ENCODE measurements at regions not wholly inside any gene's neighbourhood (a gene's known extent, or its start where the extent isn't known, plus 50 kb on each side); places are given as distances from the start of the nearest gene placed in this dataset.

GRCh38 chr6:4698901-4699659, 77.1 kb upstream of the CDYL start:
- TF ChIP-seq EZH2 (IDR thresholded peaks at IDR 0.05; ENCODE audit: insufficient read depth, poor library complexity, severe bottlenecking) = no peak
- TF ChIP-seq EZH2phosphoT487 (IDR thresholded peaks at IDR 0.05; ENCODE audit: insufficient read depth, low read depth) = no peak

All from GM23248 (cell line).